ENCODE measurements at regions not wholly inside any gene's neighbourhood (a gene's known extent, or its start where the extent isn't known, plus 50 kb on each side); places are given as distances from the start of the nearest gene placed in this dataset.

- ChIA-PET CTCF (no interaction called here), POLR2A (no interaction called here)
- no peak overlapping the region for H3K27ac Mint-ChIP-seq
- H3K4me1 Mint-ChIP-seq (ENCODE audit: low read depth): peaks cover 9% of the 10 kb centered on the region
- no peaks in the 10 kb centered on the region for H3K9me3 Mint-ChIP-seq (ENCODE audit: insufficient read depth)
- peaks cover 6% of the 10 kb centered on the region for H3K36me3 Mint-ChIP-seq (ENCODE audit: low read depth)
- DNase-seq: no peak
- ATAC-seq: no peak
- peaks cover 7% of the 10 kb centered on the region for H3K27me3 Mint-ChIP-seq (ENCODE audit: low read depth)
- H3K4me3 Mint-ChIP-seq: no peak overlapping the region
These were observed 287.5 kb upstream of the NPVF start for GRCh38 chr7:25515633-25516275.

DNA sequence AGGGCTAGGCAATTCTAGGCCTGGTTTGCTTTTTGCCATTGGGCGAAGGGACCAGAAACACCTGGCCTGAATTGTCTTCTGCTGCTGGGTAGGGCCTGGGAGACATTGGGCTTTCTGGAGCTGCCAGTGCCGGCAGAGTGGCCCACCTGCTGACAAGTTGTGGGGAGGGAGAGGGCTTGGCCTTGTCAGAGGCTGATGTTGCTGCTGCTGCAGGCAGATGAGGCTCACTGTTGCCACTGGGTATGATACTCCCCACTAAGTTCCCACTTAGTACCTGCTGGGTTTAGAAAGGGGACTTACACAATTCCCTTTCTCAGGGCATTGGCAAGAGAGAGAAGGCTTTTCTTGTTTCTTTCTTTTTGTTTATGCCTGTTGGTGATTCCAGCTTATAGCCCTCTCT lies 289.6 kb upstream of the NPVF start:
- H3K4me3 Mint-ChIP-seq: no peak overlapping the region
- H3K36me3 Mint-ChIP-seq (ENCODE audit: low read depth): peaks cover 13% of the 10 kb centered on the region
- H3K27ac Mint-ChIP-seq: no peak overlapping the region
- H3K4me1 Mint-ChIP-seq (ENCODE audit: low read depth): peaks cover 22% of the 10 kb centered on the region
- peaks cover 7% of the 10 kb centered on the region for H3K27me3 Mint-ChIP-seq (ENCODE audit: low read depth)
- DNase-seq: no peak
- CTCF ChIA-PET: interaction anchor here (2.3 kb wide), 1 partner anchor 48 kb away, joined by 5 read pairs; no protein-coding TSS in a partner anchor
- no peak for ATAC-seq
- no peaks in the 10 kb centered on the region for H3K9me3 Mint-ChIP-seq (ENCODE audit: insufficient read depth)
- POLR2A ChIA-PET: no interaction called here

GRCh38 chr7:25520017-25520416 lies 291.7 kb upstream of the NPVF start:
- peaks cover 27% of the 10 kb centered on the region for H3K4me1 Mint-ChIP-seq (ENCODE audit: low read depth)
- DNase-seq (no peak), ATAC-seq (no peak)
- peaks cover 13% of the 10 kb centered on the region for H3K36me3 Mint-ChIP-seq (ENCODE audit: low read depth)
- ChIA-PET POLR2A (no interaction called here), CTCF (interaction anchor here (2.3 kb wide), 1 partner anchor 45 kb away, joined by 5 read pairs; no protein-coding TSS in a partner anchor)
- H3K27me3 Mint-ChIP-seq (ENCODE audit: low read depth): peaks cover 7% of the 10 kb centered on the region
- no peaks in the 10 kb centered on the region for H3K9me3 Mint-ChIP-seq (ENCODE audit: insufficient read depth)
- no peak overlapping the region for H3K4me3 Mint-ChIP-seq
- H3K27ac Mint-ChIP-seq: peak overlapping the region; percentile 27

DNA sequence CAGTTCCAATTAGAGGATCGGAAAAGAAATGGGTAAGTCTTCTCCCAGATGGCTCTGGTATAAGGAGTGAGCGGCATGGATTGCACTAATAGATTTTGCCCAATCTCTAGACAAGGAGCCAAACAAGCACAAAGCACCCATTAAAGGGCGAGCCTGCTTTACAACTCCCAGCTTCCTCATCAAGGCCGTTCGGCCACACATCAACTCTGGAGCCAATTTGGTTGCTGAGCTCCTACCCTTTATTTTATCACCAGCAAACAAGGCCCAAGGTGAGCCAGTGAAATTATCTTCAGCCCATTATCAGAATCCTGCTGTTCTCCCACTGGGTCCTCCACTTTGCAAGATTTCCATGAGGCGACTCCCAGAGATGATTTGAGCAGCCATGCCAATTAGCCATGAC lies 292.2 kb upstream of the NPVF start:
- Mint-ChIP-seq H3K4me3 (no peak overlapping the region), H3K9me3 (ENCODE audit: insufficient read depth) (no peaks in the 10 kb centered on the region), H3K27ac (peak overlapping the region; percentile 27), H3K4me1 (ENCODE audit: low read depth) (peaks cover 27% of the 10 kb centered on the region), H3K36me3 (ENCODE audit: low read depth) (peaks cover 13% of the 10 kb centered on the region), H3K27me3 (ENCODE audit: low read depth) (peaks cover 8% of the 10 kb centered on the region)
- ChIA-PET CTCF (no interaction called here), POLR2A (no interaction called here)
- DNase-seq (no peak), ATAC-seq (no peak)

- DNase-seq (no peak), ATAC-seq (no peak)
- ChIA-PET POLR2A (no interaction called here), CTCF (no interaction called here)
- no peak overlapping the region for H3K4me3 Mint-ChIP-seq
- H3K9me3 Mint-ChIP-seq (ENCODE audit: insufficient read depth): no peaks in the 10 kb centered on the region
- H3K27me3 Mint-ChIP-seq (ENCODE audit: low read depth): peaks cover 11% of the 10 kb centered on the region
- H3K36me3 Mint-ChIP-seq (ENCODE audit: low read depth): peaks cover 13% of the 10 kb centered on the region
- H3K4me1 Mint-ChIP-seq (ENCODE audit: low read depth): peaks cover 27% of the 10 kb centered on the region
- no peak overlapping the region for H3K27ac Mint-ChIP-seq
These were observed 292.9 kb upstream of the NPVF start for GRCh38 chr7:25521236-25521635.

DNA sequence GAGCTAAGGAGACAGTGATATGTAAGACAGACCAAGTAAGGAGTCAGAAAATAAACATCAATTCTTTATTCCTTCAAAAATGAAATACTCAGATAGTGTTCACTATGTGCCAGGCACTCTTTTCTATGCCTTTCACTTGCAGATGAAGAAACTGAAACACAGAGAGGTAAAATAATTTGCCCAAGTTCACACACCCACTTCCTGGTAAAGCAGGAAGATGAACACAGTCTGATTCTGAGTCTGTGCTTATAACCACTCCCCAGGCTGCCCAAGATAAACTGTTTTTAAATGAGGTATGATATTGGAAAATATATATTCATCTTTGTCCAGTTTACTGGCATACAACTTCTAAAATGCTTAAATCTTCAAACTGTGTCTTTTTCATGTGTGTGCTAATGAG lies 294.4 kb upstream of the NPVF start:
- Mint-ChIP-seq H3K4me1 (ENCODE audit: low read depth) (peaks cover 27% of the 10 kb centered on the region), H3K27ac (peak overlapping the region; percentile 6), H3K4me3 (no peak overlapping the region), H3K36me3 (ENCODE audit: low read depth) (peaks cover 13% of the 10 kb centered on the region), H3K27me3 (ENCODE audit: low read depth) (peaks cover 14% of the 10 kb centered on the region), H3K9me3 (ENCODE audit: insufficient read depth) (no peaks in the 10 kb centered on the region)
- ChIA-PET POLR2A (no interaction called here), CTCF (no interaction called here)
- ATAC-seq (no peak), DNase-seq (no peak)

GRCh38 chr7:25527665-25528170 lies 299.4 kb upstream of the NPVF start:
- no peaks in the 10 kb centered on the region for H3K9me3 Mint-ChIP-seq (ENCODE audit: insufficient read depth)
- ATAC-seq (no peak), DNase-seq (no peak)
- peaks cover 7% of the 10 kb centered on the region for H3K4me1 Mint-ChIP-seq (ENCODE audit: low read depth)
- ChIA-PET POLR2A (no interaction called here), CTCF (no interaction called here)
- H3K4me3 Mint-ChIP-seq: no peak overlapping the region
- H3K36me3 Mint-ChIP-seq (ENCODE audit: low read depth): no peaks in the 10 kb centered on the region
- H3K27ac Mint-ChIP-seq: no peak overlapping the region
- peaks cover 17% of the 10 kb centered on the region for H3K27me3 Mint-ChIP-seq (ENCODE audit: low read depth)

DNA sequence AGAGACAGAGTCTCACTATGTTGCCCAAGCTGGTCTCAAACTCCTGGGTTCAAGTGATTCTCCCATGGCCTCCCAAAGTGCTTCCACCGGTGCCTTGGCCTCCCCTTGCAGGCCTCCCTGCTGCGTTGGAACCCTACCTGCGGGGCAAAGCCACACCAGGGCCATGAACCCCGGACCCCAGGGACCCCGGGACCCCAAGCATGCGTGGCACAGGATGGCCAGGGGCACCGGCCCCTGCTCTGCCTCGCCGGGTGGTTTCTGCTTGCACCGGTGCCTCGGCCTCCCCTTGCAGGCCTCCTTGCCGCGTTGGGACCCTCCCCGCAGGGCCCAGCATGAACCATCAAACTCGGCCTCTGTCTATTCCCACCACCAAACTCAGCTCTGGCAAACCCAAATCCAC lies 301.0 kb upstream of the NPVF start:
- ChIA-PET POLR2A (no interaction called here), CTCF (no interaction called here)
- Mint-ChIP-seq H3K4me1 (ENCODE audit: low read depth) (no peaks in the 10 kb centered on the region), H3K9me3 (ENCODE audit: insufficient read depth) (no peaks in the 10 kb centered on the region), H3K4me3 (no peak overlapping the region), H3K27ac (no peak overlapping the region), H3K27me3 (ENCODE audit: low read depth) (peaks cover 15% of the 10 kb centered on the region), H3K36me3 (ENCODE audit: low read depth) (no peaks in the 10 kb centered on the region)
- DNase-seq (no peak), ATAC-seq (no peak)

- Mint-ChIP-seq H3K9me3 (ENCODE audit: insufficient read depth) (no peaks in the 10 kb centered on the region), H3K27me3 (ENCODE audit: low read depth) (peaks cover 12% of the 10 kb centered on the region), H3K4me1 (ENCODE audit: low read depth) (no peaks in the 10 kb centered on the region), H3K27ac (no peak overlapping the region), H3K36me3 (ENCODE audit: low read depth) (no peaks in the 10 kb centered on the region), H3K4me3 (no peak overlapping the region)
- DNase-seq (no peak), ATAC-seq (no peak)
- ChIA-PET POLR2A (no interaction called here), CTCF (no interaction called here)
These were observed 308.6 kb upstream of the NPVF start for GRCh38 chr7:25536851-25537250.

DNA sequence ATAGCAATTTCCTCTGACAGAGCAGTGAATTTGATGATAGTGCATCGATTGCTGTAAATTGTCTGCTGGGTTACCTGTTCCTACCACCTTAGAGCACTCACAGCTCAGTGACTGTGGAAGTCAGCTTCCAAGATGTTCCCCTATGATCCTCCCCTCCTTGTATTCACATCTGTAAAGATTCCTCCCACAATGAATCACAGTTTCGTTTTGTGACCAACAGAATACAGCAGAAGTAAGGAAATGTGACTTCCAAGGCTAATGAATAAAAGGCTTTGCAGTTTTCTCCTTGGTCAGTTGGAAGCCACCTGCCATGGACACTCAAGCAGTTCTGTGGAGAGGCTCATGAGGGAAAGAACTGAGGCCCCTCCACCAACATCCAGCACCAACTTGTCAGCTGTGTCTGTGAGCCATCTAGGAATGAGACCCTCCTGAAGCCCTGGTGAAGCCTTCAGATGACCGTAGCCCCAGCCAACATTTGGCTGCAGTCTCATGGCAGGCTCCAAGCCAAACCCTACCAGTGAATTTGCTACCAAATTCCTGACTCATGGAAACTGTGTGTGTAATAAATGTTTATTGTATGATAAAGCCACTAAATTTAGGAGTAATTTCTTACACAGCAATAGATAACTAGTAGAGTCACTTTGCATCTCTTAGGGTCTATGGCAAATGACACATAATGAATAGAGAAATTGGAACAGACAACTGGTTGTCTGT lies 309.5 kb upstream of the NPVF start:
- ChIA-PET CTCF (no interaction called here), POLR2A (no interaction called here)
- ATAC-seq: no peak
- Mint-ChIP-seq H3K27ac (no peak overlapping the region), H3K4me1 (ENCODE audit: low read depth) (no peaks in the 10 kb centered on the region), H3K27me3 (ENCODE audit: low read depth) (peaks cover 15% of the 10 kb centered on the region), H3K4me3 (no peak overlapping the region), H3K36me3 (ENCODE audit: low read depth) (no peaks in the 10 kb centered on the region), H3K9me3 (ENCODE audit: insufficient read depth) (no peaks in the 10 kb centered on the region)
- DNase-seq: no peak

- Mint-ChIP-seq H3K9me3 (ENCODE audit: insufficient read depth) (no peaks in the 10 kb centered on the region), H3K27ac (no peak overlapping the region), H3K36me3 (ENCODE audit: low read depth) (no peaks in the 10 kb centered on the region), H3K27me3 (ENCODE audit: low read depth) (peaks cover 19% of the 10 kb centered on the region), H3K4me3 (no peak overlapping the region), H3K4me1 (ENCODE audit: low read depth) (no peaks in the 10 kb centered on the region)
- ChIA-PET POLR2A (no interaction called here), CTCF (interaction anchor here (1.0 kb wide), 1 partner anchor 24 kb away, joined by 3 read pairs; no protein-coding TSS in a partner anchor)
- no peak for DNase-seq
- ATAC-seq: no peak
These were observed 313.0 kb upstream of the NPVF start for GRCh38 chr7:25541094-25541821.

- H3K27me3 Mint-ChIP-seq (ENCODE audit: low read depth): peaks cover 19% of the 10 kb centered on the region
- DNase-seq (no peak), ATAC-seq (no peak)
- ChIA-PET CTCF (no interaction called here), POLR2A (no interaction called here)
- no peaks in the 10 kb centered on the region for H3K36me3 Mint-ChIP-seq (ENCODE audit: low read depth)
- H3K27ac Mint-ChIP-seq: no peak overlapping the region
- no peaks in the 10 kb centered on the region for H3K9me3 Mint-ChIP-seq (ENCODE audit: insufficient read depth)
- H3K4me1 Mint-ChIP-seq (ENCODE audit: low read depth): no peaks in the 10 kb centered on the region
- H3K4me3 Mint-ChIP-seq: no peak overlapping the region
These were observed 313.6 kb upstream of the NPVF start for GRCh38 chr7:25541877-25542276.
